HL-60 (cell line): ENCODE measurements at regions not wholly inside any gene's neighbourhood (a gene's known extent, or its start where the extent isn't known, plus 50 kb on each side); places are given as distances from the start of the nearest gene placed in this dataset.
"Not testable (repeated sequence)": the region's sequence is repeated elsewhere in the genome, so short reads cannot be mapped to it uniquely, and the experiment has no call there.

ENCODE experiments used
- DNase-seq, 2 experiments: peaks; one replicate each; pipeline ENCODE4 v3.0.0-alpha.2; 2010 to 2020; ENCODE audit warnings: low read depth in 1 of 2, low spot score in 1 of 2
- H3K27ac ChIP-seq: fragments of 250-450 bp; sonication (Bioruptor Pico); replicated peaks from 2 replicates; pipeline ENCODE4 v1.5.1; 2020; ENCODE audit warnings: mild to moderate bottlenecking, moderate library complexity
- H3K27me3 ChIP-seq: fragments of 250-450 bp; sonication (Bioruptor Pico); 2 replicates; pipeline ENCODE4 v1.5.1; 2021; ENCODE audit warnings: mild to moderate bottlenecking, moderate library complexity; ENCODE audit not compliant: insufficient read depth, poor library complexity, severe bottlenecking
- H3K4me3 ChIP-seq: replicated peaks from 2 replicates; pipeline ENCODE4 v1.5.1; 2011; ENCODE audit warnings: mild to moderate bottlenecking, control low read depth, low read length; ENCODE audit not compliant: insufficient read depth
- CTCF ChIP-seq: IDR thresholded peaks from one replicate; pipeline ENCODE4 v1.5.1; 2011; ENCODE audit warnings: low read length, control low read depth, inconsistent platforms; ENCODE audit not compliant: insufficient read depth
- GABPA ChIP-seq: IDR thresholded peaks from 2 replicates; pipeline ENCODE4 v1.6.1; 2012; ENCODE audit warnings: low read depth
- POLR2AphosphoS5 ChIP-seq: IDR thresholded peaks from 2 replicates; pipeline ENCODE4 v1.6.1; 2012; ENCODE audit warnings: low read depth
- REST ChIP-seq: IDR thresholded peaks from 2 replicates; pipeline ENCODE4 v1.6.1; 2012; ENCODE audit warnings: low read depth; ENCODE audit not compliant: insufficient replicate concordance
- SPI1 ChIP-seq: IDR thresholded peaks from 2 replicates; pipeline ENCODE4 v1.6.1; 2012; ENCODE audit warnings: low read depth, mild to moderate bottlenecking, borderline replicate concordance

GRCh38 chr16:87119748-87120147 is 197.4 kb downstream of the C16orf95 start:
- TF ChIP-seq SPI1 (no peak), GABPA (no peak), CTCF (no peak), REST (no peak), POLR2AphosphoS5 (no peak)
- Histone ChIP-seq H3K27me3 (no peaks in the 10 kb centered on the region), H3K4me3 (no peak overlapping the region), H3K27ac (no peak overlapping the region)
- no peak for DNase-seq

GRCh38 chr16:87121816-87122215 is 195.4 kb downstream of the C16orf95 start:
- no peak overlapping the region for H3K4me3 ChIP-seq
- H3K27ac ChIP-seq, result no peak overlapping the region
- no peaks in the 10 kb centered on the region for H3K27me3 ChIP-seq
- TF ChIP-seq CTCF (no peak), REST (no peak), GABPA (no peak), POLR2AphosphoS5 (no peak), SPI1 (no peak)
- DNase-seq, result no peak

GRCh38 chr16:87123356-87124001 is 193.7 kb downstream of the C16orf95 start:
- no peak for DNase-seq
- Histone ChIP-seq H3K4me3 (no peak overlapping the region), H3K27me3 (no peaks in the 10 kb centered on the region), H3K27ac (no peak overlapping the region)
- TF ChIP-seq REST (no peak), SPI1 (no peak), GABPA (no peak), POLR2AphosphoS5 (no peak), CTCF (no peak)

- not testable (repeated sequence) for DNase-seq, H3K27ac ChIP-seq, H3K4me3 ChIP-seq, H3K27me3 ChIP-seq
These were observed 192.8 kb downstream of the C16orf95 start for GRCh38 chr16:87124405-87124804.
